HCT116 (cell line): ENCODE measurements at regions not wholly inside any gene's neighbourhood (a gene's known extent, or its start where the extent isn't known, plus 50 kb on each side); places are given as distances from the start of the nearest gene placed in this dataset.

Source experiments
- CTCF ChIP-seq, 3 experiments: fragments of 200-600 bp in 1 of 3; sonication (generic) in 1 of 3; IDR thresholded peaks in 2 of 3; conservative IDR thresholded peaks in 1 of 3; 2 replicates each; pipeline ENCODE4 v1.5.1; 2012 to 2017; ENCODE audit warnings: low read depth in 2 of 3, low read length in 2 of 3, antibody characterized with exemption in 1 of 3, borderline replicate concordance in 1 of 3, control low read depth in 1 of 3, mild to moderate bottlenecking in 1 of 3, mixed read lengths in 1 of 3, mixed run types in 1 of 3, moderate library complexity in 1 of 3; ENCODE audit not compliant: insufficient read depth in 1 of 3
- ELF1 ChIP-seq: IDR thresholded peaks from 2 replicates; pipeline ENCODE4 v1.6.1; 2012; ENCODE audit warnings: low read depth, borderline replicate concordance
- EZH2 ChIP-seq: fragments of 200-600 bp; sonication (generic); IDR thresholded peaks from 2 replicates; pipeline ENCODE4 v1.6.1; 2017; ENCODE audit warnings: antibody characterized with exemption, mixed run types
- POLR2A ChIP-seq: IDR thresholded peaks from 2 replicates; pipeline ENCODE4 v1.7.0; 2011; ENCODE audit warnings: borderline replicate concordance; ENCODE audit not compliant: insufficient read depth, insufficient read length; ENCODE audit errors: extremely low read depth
- POLR2AphosphoS5 ChIP-seq: IDR thresholded peaks from 2 replicates; pipeline ENCODE4 v1.6.1; 2011; ENCODE audit warnings: mild to moderate bottlenecking, low read depth, low read length, moderate library complexity
- YY1 ChIP-seq: IDR thresholded peaks from 2 replicates; pipeline ENCODE4 v1.6.1; 2011; ENCODE audit warnings: low read length, low read depth, moderate library complexity, mild to moderate bottlenecking; ENCODE audit not compliant: insufficient replicate concordance; ENCODE audit errors: extremely low read depth
- TF ChIP-seq, protein P1 (sequence below): IDR thresholded peaks from 2 replicates; pipeline ENCODE4 v1.6.1; 2012

GRCh38 chr2:226247289-226248275, 552.0 kb downstream of the IRS1 start:
- TF ChIP-seq CTCF (IDR thresholded peaks at IDR 0.05 in 2 of 3, conservative IDR thresholded peaks at IDR 0.05 in 1 of 3; ENCODE audit: borderline replicate concordance in 1 of 3, insufficient read depth in 1 of 3, low read depth in 2 of 3, low read length in 2 of 3) (peak in 1 of 3 experiments; percentile 41; a peak in 1 of 6 replicates), EZH2 (no peak), POLR2A (no peak), POLR2AphosphoS5 (no peak), ELF1 (no peak), YY1 (no peak)
- TF ChIP-seq, protein P1, sequence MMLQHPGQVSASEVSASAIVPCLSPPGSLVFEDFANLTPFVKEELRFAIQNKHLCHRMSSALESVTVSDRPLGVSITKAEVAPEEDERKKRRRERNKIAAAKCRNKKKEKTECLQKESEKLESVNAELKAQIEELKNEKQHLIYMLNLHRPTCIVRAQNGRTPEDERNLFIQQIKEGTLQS, result no peak
